Hematopoietic multipotent progenitor cell treated with erythropoietin and hydrocortisone succinate and interleukin-3 and kit ligand, for 4 days (in vitro differentiated cells): ENCODE measurements at regions not wholly inside any gene's neighbourhood (a gene's known extent, or its start where the extent isn't known, plus 50 kb on each side); places are given as distances from the start of the nearest gene placed in this dataset.

Experiments
- DNase-seq: peaks from one replicate; pipeline ENCODE4 v3.0.0-alpha.2; 2015

DNA sequence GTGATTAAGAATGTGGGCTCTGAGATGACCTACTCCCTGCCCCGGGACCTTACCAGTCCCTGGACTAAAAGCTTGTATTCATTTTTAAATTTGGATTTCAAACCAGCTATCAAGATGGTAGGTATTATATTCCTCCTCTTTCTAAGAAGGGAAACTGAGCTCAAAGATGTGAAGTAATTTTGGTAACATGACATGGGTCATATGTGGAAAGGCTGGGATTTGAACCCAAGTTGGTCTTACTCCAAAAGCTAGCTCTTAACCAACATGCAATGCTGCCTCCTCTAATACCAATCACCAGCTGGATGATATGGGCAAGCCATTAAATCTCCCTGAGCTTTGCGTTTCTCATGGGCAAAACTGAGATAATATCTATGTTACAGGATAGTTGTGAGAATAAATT lies 166.4 kb upstream of the SLC38A2 start:
- DNase-seq = no peak

DNA sequence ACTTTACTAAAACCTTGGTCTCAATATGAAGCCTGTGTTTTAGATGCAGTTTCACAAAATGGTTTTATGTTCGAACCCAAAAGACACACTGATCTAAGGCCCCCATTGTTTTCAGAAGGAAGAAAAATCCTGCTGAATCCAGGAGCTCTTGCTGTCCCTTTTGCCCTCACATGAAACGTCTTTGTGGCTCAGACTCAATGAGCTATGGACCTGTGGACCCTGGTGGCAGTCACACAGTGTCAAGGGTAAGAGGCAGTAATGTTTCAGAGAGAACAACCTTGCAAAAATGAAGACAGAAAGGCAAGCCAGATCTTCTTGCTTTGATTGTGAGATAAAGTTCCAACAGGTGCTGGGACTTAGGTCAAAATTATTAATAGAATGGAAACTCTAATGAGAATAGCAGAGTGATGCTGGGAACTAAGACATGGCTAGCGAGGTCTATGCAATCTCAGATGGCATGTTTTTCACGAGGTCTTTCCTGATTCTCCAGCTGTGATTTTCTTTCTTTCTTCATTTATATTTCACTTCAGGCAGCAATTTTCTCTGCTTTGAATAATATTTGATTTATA lies 164.9 kb upstream of the SLC38A2 start:
- DNase-seq = no peak

DNA sequence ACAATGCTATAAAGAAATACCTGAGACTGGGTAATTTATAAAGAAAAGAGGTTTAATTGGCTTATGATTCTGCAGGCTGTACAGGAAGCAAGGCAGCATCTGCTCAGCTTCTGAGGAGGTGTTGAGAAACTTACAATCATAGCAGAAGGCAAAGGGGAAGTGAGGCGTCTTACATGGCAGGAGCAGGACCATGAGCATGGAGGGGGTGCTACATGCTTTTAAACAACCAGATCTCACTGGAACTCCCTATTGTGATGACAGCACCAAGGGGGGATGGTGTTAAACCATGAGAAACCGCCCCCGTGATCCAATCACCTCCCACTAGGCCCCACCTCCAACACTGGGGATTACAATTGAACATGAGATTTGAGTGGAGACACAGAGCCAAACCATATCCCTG lies 163.7 kb upstream of the SLC38A2 start:
- DNase-seq = peak; percentile 77

DNA sequence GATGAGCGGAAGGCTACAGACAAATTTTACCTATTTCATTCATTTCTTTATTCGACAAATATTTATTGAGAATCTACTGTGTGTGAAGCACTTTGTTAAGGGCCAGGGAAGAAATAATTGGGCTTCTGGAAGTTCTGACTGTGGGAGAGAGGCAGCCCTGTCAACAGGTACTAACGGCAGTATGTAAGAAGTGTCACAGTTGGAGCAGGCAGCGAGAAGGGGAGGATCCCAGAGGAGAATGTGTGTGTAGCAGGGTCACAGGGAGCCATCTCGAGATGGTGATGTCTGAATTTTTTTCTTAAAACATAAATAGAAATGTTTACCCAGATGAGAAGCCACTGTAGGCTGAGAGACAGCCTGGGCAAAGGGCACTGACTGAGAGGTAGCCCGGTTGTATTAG lies 163.3 kb upstream of the SLC38A2 start:
- DNase-seq = no peak

DNA sequence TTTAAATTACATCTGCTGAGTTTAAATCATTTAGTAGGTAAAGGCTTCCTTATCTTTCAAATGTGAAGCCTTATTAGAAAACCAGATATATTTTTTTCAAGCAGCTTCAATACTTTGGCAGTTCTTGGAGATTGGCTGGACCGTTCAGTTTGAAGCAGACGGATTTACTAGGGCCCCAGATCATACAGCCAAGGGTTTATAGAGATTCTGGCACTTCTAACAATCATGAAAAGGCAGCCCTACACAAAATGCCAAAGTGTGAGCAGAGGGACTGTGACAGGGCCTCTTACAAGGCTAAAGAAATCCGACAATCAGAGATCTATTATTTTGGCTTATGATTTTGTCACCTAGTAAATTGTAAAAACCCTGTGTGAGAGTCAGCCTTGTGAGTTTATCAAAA lies 162.8 kb upstream of the SLC38A2 start:
- no peak for DNase-seq

DNA sequence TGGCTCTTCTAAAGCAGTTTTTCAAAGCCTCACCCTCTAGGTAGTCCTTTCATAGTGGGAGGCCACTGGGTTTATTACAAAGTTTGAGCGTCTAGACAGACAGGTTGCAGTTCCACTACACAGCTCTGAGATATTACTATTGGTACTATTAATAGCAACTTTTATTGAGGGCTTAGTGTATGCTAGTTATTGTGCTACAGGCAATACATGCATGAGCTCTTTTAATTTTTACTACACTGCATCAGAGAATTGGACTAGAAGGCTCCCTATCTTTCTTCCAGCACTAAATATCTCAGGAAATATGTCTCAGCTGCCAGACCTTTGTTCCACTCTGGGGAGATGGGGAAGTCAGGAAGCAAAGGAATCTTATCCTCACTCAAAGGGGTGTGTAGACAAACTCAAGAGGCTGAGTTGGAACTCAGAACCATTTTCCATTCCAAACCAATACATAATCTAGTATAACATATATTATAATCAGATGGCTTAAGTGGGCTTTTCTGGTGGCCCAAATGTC lies 161.8 kb upstream of the SLC38A2 start:
- no peak for DNase-seq

GRCh38 chr12:46533723-46534122 lies 161.2 kb upstream of the SLC38A2 start:
- no peak for DNase-seq

- no peak for DNase-seq
Measured at GRCh38 chr12:46531804-46532203, 159.2 kb upstream of the SLC38A2 start.

GRCh38 chr12:46531059-46531785 lies 158.6 kb upstream of the SLC38A2 start:
- no peak for DNase-seq

DNA sequence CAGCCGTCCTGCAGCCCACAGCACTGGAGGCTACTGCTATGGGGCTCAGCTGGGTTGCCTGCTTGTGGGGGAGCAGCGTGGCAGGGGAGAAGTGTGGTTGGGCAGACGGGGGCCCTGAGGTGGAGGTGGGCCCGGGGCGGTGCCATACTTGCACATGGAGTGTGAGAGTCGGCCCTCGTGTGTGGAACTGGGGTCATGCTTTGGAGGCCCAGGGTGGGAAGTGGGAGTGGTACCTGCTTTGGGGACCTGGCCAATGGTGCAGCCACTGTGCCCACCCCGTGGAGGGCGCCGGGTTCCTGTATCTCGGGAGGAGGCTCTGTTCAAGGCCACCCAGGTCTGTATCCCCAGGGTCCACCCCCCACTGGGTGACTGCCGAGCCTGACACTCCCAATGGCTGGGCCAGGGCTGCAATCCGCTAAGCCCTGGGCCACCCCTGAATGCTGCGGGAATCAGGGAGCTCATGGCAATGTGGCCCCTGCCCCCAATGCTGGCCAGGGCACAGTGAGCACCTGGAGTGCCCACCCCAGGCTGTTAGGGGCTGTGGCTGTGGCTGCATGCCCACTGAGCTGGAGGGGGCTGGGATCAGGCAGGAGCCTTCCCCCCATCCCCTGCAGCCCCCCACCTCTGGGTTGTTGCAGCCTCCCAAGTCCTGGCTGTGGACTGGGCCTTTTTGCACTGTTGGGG lies 157.9 kb upstream of the SLC38A2 start:
- DNase-seq = no peak

GRCh38 chr12:46526233-46526632 lies 153.7 kb upstream of the SLC38A2 start:
- DNase-seq = no peak

DNA sequence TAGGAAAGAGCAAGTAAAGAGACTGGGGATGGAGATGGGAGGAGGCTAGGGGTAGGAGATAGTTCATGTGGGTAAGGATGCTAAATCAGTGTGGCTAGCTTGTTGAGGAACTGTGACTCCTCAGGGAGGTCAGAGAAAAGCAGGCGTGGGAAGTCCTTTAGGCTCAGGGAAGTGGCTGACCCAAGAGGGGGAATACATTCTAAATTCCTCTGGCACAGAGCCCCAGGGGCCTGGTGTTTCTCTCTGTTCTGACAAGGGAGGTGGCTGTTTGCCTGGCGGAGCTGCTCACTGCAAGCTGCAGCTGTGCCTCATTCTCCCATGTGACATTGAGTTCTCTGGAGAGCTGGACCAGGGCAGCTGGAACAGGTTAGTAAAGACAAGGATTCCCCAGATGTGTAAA lies 152.2 kb upstream of the SLC38A2 start:
- no peak for DNase-seq

DNA sequence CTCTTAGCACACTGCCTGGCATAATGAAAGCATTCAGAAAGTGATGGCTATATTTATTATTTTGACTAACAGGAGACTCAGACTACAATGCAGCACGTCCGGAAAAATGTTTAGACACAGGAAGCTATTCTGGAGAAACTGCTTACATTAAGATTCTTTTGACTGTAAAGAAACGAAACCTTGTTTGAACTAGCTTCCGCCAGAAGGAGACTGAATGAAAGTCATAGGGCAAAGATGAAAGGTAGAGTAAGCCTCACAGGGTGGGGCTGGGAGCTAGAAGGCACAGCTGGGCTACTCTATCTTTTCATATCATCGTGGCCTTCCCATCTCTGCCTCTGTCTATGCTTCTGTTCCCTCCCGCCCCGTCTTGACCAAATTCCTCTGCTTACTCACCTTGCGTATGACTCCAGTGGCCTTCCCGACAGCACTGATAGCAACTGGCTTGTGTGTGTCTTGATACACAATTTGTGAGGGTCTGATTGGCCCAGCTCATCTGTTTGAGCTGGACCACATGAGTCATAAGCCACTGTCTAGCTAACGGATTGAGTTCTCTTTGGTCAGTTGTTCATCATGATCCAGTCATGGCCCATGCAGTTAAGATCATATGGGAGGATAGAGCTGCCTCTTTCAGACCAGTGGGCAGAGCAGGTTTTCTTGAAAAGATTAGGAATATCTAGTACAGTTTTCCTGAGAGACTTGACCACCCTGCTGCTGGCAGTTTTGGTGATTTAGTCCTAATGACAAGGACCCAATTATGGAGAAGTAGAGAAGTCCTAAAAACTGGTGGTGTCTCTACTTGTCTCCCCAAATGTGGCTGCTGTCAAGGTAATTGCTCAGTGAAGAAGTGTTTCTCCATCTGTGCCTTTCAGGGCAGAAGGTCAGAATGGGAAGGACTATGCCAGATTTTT lies 151.5 kb upstream of the SLC38A2 start:
- DNase-seq = no peak

- DNase-seq = no peak
Measured at GRCh38 chr12:46523446-46523845, 150.9 kb upstream of the SLC38A2 start.

DNA sequence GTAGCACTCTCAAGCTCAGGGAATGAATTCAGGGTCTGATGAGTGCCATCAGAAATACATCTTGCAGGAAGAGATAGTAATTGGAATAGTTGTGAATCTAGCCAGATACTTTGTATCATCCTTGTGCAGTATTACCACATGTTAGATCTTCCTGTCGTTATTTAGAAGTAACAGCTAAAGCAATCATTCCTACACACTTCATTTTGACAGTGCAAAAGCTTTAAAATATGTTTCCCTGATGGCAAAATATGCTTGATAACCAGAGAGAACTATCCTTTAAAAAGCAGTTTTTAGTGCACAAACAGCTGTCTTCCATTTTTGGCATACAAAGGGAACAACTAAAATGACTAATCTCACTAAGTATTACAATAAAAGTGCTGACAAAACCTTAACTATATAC lies 149.5 kb upstream of the SLC38A2 start:
- DNase-seq = peak; percentile 35

DNA sequence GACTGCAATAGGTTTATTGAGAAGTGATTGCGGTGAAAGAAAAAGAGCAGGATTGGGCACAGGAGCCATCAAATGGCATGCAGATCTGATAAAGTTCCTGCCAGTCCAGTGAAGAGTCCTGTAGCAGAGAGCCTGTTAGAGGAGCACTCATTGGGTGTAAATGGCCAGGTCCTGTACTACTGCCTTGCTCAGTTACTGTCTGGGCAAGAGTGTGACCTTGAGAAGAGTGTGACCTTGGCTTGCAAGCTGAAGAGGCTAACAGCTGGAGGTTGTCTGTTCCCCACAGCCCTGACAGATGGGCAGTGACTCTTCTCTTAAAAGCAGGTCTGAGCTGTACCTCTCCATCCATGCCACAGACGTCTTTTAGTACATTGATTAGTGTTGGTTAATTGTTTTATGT lies 148.6 kb upstream of the SLC38A2 start:
- DNase-seq = no peak

GRCh38 chr12:46519407-46519806 lies 146.8 kb upstream of the SLC38A2 start:
- no peak for DNase-seq

DNA sequence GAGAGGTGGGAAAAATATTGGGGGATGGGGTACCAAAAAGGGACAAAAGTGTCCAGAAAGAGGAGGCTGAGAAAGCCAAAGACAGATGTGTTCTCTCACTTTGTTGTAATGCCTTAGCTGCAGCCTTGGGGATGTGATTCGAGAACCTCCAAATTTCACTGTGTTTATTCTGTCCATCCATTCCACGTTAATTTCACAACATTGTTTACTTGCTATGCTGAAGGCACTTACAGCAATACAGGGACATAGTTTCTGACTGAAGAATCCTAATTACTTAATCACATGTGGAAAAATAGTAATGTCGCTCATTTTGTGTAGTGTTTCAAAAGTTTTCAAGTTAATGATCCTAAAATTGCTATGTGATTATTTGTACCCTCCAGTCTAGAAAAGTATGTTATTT lies 146.2 kb upstream of the SLC38A2 start:
- DNase-seq = no peak

GRCh38 chr12:46518169-46518568 lies 145.6 kb upstream of the SLC38A2 start:
- no peak for DNase-seq

DNA sequence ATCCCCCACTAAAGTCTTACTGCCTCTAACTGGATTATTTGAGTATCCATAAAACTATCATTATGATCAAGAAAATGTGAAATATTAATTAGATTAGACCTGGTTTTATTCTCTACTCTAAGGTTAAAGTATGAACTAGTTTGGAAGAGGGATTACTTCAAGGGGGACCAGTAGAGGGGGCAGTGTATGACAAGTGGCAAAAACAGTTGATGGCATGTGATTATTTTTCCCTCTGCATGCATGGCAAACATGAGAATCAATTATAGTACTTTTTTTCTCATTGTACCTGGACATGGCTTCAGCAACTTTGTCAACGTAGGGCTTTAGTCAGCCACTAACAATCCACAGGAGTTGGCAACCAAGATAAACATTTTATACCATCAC lies 145.0 kb upstream of the SLC38A2 start:
- peak; percentile 24 for DNase-seq

DNA sequence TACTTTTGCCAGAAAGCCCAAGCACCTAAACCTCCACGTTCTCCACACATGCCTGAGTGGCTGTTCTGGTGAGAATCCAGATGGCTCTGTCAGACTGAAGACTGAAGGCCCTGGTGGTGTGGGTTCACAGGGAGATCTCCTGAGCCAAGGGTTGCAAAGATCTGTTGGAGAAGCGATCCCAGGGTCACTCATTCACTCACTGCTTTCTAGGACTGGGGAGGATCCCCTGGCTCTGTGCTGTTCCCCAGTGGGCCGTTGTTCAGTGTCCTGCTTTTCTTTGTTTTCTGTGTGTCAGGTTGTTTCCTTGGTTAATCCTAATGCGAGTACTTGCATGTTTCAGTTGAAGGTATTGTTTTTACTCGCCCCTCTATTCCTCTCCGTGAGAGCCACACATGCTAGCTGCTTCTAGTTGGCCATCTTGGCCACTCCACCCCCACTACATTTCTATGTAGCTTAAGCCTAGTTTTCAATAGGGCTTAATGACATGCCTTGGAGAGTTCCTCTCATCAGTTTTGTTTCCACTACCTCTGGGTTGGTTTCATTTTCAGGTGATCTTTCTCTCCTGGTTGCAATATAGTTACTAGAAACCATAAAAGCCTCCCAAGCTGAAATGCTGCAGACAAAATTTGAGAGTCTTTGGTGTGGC lies 144.5 kb upstream of the SLC38A2 start:
- DNase-seq = no peak

DNA sequence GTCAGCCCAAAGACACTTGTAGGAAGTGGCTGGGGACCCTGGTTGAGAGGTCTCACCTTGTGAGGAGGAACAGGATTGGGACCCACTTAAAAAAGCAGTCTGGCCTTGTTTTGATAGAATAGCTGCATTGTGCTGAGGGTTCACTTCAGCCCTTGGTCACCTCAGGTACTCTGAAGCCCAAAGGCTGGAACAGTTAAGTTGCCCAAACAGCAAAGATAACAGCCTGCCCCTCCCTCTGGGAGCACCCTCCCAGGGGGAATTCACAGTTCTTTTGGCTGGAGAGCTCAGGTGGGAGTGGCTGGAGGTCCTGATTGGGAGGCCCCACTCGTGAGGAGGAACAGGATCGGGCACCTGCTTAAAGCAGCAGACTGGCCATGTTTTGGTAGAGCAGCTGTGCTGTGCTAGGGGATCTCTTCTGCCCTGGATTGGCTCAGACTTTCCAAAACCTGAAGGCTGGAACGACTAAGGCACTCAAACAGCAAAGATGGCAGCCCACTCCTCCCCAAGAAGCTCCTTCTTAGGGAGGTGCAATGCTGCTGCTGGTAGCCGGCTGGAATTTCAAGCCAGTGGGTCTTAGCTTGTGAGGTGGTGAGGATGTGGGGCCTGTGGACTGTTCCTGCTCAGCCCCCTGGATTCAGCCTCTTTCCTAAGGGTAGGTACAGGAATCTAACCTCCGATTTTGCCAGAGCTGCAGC lies 143.8 kb upstream of the SLC38A2 start:
- no peak for DNase-seq
